ENCODE measurements at regions not wholly inside any gene's neighbourhood (a gene's known extent, or its start where the extent isn't known, plus 50 kb on each side); places are given as distances from the start of the nearest gene placed in this dataset.

- TF ChIP-seq RAD21 (IDR thresholded peaks at IDR 0.05; ENCODE audit: low read length) = no peak
- TF ChIP-seq FOXJ3 (CRISPR knock-in tag; IDR thresholded peaks at IDR 0.05) = no peak
- no peak for TF ChIP-seq MAX (IDR thresholded peaks at IDR 0.05; ENCODE audit: low read depth)
- TF ChIP-seq FOSL2 (IDR thresholded peaks at IDR 0.05; ENCODE audit: borderline replicate concordance, low read depth) = no peak
- TF ChIP-seq USF1 (IDR thresholded peaks at IDR 0.05; ENCODE audit: borderline replicate concordance, low read depth) = no peak
- no peak for TF ChIP-seq CTCF (IDR thresholded peaks at IDR 0.05)
Observed at GRCh38 chr13:72412481-72412880, 314.9 kb downstream of the MZT1 start.

All from SK-N-SH (cell line).